MM.1S (cell line): ENCODE measurements at regions not wholly inside any gene's neighbourhood (a gene's known extent, or its start where the extent isn't known, plus 50 kb on each side); places are given as distances from the start of the nearest gene placed in this dataset.

ENCODE experiments used
- DNase-seq: peaks from one replicate; pipeline ENCODE4 v3.0.0-alpha.2; 2015
- H2AFZ ChIP-seq: fragments of 300-600 bp; sonication (generic); 2 replicates; pipeline ENCODE4 v1.6.0; 2016; ENCODE audit warnings: antibody characterized with exemption, low read length
- H3F3A ChIP-seq: fragments of 300-600 bp; sonication (generic); 2 replicates; pipeline ENCODE4 v1.6.1; 2016; ENCODE audit warnings: mild to moderate bottlenecking, antibody characterized with exemption, low read length, moderate library complexity, mixed read lengths; ENCODE audit not compliant: insufficient read depth
- H3K27ac ChIP-seq: fragments of 300-600 bp; sonication (generic); 2 replicates; pipeline ENCODE4 v1.5.1; 2016; ENCODE audit warnings: mild to moderate bottlenecking, low read length
- H3K27me3 ChIP-seq: fragments of 300-600 bp; sonication (generic); replicated peaks from 2 replicates; pipeline ENCODE4 v1.6.0; 2016; ENCODE audit warnings: low read length; ENCODE audit not compliant: insufficient read depth
- H3K36me3 ChIP-seq: fragments of 300-600 bp; sonication (generic); replicated peaks from 2 replicates; pipeline ENCODE4 v1.6.1; 2016; ENCODE audit warnings: mild to moderate bottlenecking, low read length, mixed read lengths; ENCODE audit not compliant: insufficient read depth
- H3K4me1 ChIP-seq: fragments of 300-600 bp; sonication (generic); 2 replicates; pipeline ENCODE4 v1.6.1; 2016; ENCODE audit warnings: low read length, mixed read lengths
- H3K4me2 ChIP-seq: fragments of 300-600 bp; sonication (generic); 2 replicates; pipeline ENCODE4 v1.6.0; 2016; ENCODE audit warnings: low read depth, low read length
- H3K4me3 ChIP-seq: fragments of 300-600 bp; sonication (generic); 2 replicates; pipeline ENCODE4 v1.5.1; 2016; ENCODE audit warnings: low read length, mixed read lengths
- H3K79me2 ChIP-seq: fragments of 300-600 bp; sonication (generic); 2 replicates; pipeline ENCODE4 v1.6.1; 2016; ENCODE audit warnings: mixed run types, low read length, mixed read lengths
- H3K9ac ChIP-seq: fragments of 300-600 bp; sonication (generic); 2 replicates; pipeline ENCODE4 v1.6.1; 2016; ENCODE audit warnings: low read length, mixed read lengths
- H3K9me2 ChIP-seq: fragments of 300-600 bp; sonication (generic); replicated peaks from 2 replicates; pipeline ENCODE4 v1.6.1; 2016; ENCODE audit warnings: mild to moderate bottlenecking, low read length, mixed read lengths; ENCODE audit not compliant: insufficient read depth
- H3K9me3 ChIP-seq: fragments of 300-600 bp; sonication (generic); replicated peaks from 2 replicates; pipeline ENCODE4 v1.6.1; 2016; ENCODE audit warnings: mild to moderate bottlenecking, low read length, mixed read lengths; ENCODE audit not compliant: insufficient read depth
- H4K20me1 ChIP-seq: fragments of 300-600 bp; sonication (generic); 2 replicates; pipeline ENCODE4 v1.6.1; 2016; ENCODE audit warnings: mild to moderate bottlenecking, low read length, moderate library complexity, mixed read lengths; ENCODE audit not compliant: insufficient read depth
- CTCF ChIP-seq: fragments of 300-600 bp; sonication (generic); IDR thresholded peaks from 2 replicates; pipeline ENCODE4 v1.5.1; 2016; ENCODE audit warnings: antibody characterized with exemption, low read length, mixed read lengths
- EZH2 ChIP-seq: fragments of 300-600 bp; sonication (generic); optimal IDR thresholded peaks from 2 replicates; pipeline ENCODE3; 2017; ENCODE audit warnings: low read depth, mild to moderate bottlenecking, antibody characterized with exemption, low read length, mixed read lengths
- EZH2phosphoT487 ChIP-seq: fragments of 300-600 bp; sonication (generic); IDR thresholded peaks from 2 replicates; pipeline ENCODE4 v1.6.1; 2018; ENCODE audit warnings: antibody characterized with exemption, low read length

DNA sequence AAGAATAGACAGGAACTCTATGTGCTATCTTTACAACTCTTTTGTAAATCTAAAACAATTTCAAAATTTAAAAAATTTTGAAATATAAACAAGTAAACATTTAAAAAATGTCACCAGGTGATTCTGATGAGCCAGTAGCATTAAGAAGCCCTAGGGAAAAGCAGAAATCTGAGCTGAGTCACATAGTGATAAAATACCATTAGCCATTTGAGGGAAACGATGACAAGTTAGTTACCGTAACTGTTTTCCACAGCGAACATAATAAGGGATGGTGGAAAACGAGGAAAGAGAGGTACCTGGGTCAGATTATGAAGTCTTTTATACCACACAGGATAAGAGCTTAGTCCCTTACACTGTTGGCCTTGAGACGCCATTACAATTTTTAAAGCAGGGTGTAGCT lies 55.5 kb downstream of the PRR15 start:
- no peak overlapping the region for H3K9ac ChIP-seq
- H2AFZ ChIP-seq, result no peak overlapping the region
- no peaks in the 10 kb centered on the region for H3F3A ChIP-seq
- TF ChIP-seq EZH2phosphoT487, result no peak
- TF ChIP-seq EZH2, result no peak
- no peak for TF ChIP-seq CTCF
- H3K27me3 ChIP-seq, result no peaks in the 10 kb centered on the region
- no peaks in the 10 kb centered on the region for H4K20me1 ChIP-seq
- H3K4me1 ChIP-seq, result no peaks in the 10 kb centered on the region
- DNase-seq, result no peak
- H3K4me3 ChIP-seq, result no peak overlapping the region
- H3K9me2 ChIP-seq, result no peaks in the 10 kb centered on the region
- no peaks in the 10 kb centered on the region for H3K79me2 ChIP-seq
- H3K27ac ChIP-seq, result no peak overlapping the region
- H3K9me3 ChIP-seq, result no peaks in the 10 kb centered on the region
- no peaks in the 10 kb centered on the region for H3K36me3 ChIP-seq
- H3K4me2 ChIP-seq, result no peak overlapping the region

DNA sequence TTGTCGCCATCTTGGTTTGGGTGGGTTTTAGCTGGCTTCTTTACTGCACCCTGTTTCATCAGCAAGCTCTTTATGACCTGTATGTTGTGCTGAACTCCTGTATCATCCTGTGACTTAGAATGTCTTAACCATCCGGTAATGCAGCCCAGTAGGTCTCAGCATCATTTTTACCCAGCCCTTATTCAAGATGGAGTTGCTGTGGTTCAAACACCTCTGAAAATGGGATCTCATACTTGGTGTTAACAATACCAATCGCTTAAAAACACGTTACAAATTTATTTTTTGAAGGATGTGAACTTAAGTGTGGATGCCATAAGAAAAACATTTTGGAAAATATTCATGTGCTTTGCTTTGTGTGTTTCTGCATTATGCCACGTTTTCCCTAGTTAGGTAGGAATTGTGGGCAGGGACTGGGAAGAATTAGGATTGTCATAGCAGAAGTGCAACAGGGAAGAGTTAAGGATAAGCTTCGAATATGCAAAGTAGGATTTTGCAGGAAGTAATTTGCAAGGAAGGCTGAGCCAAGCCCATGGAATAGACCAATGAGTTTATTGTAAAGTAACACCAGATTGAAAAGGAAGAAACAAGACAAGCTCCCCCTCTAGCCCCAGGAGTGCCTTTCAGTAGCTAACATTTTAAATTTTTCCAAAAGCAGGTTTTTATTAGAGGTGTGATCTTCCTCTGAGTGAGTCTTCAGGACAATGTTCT lies 56.4 kb downstream of the PRR15 start:
- Histone ChIP-seq H4K20me1 (no peaks in the 10 kb centered on the region), H3K9ac (no peak overlapping the region), H3K27me3 (no peaks in the 10 kb centered on the region), H2AFZ (no peak overlapping the region), H3K9me3 (no peaks in the 10 kb centered on the region), H3K4me1 (no peaks in the 10 kb centered on the region), H3K9me2 (no peaks in the 10 kb centered on the region), H3K4me3 (no peak overlapping the region), H3K4me2 (no peak overlapping the region), H3F3A (no peaks in the 10 kb centered on the region), H3K36me3 (no peaks in the 10 kb centered on the region), H3K79me2 (no peaks in the 10 kb centered on the region), H3K27ac (no peak overlapping the region)
- TF ChIP-seq EZH2phosphoT487 (no peak), CTCF (no peak), EZH2 (no peak)
- DNase-seq, result no peak

- no peak for DNase-seq
- no peaks in the 10 kb centered on the region for H3K4me1 ChIP-seq
- no peaks in the 10 kb centered on the region for H3F3A ChIP-seq
- H3K9ac ChIP-seq, result no peak overlapping the region
- H3K27me3 ChIP-seq, result no peaks in the 10 kb centered on the region
- H2AFZ ChIP-seq, result no peak overlapping the region
- no peak overlapping the region for H3K4me2 ChIP-seq
- no peaks in the 10 kb centered on the region for H3K9me3 ChIP-seq
- no peak overlapping the region for H3K27ac ChIP-seq
- H4K20me1 ChIP-seq, result no peaks in the 10 kb centered on the region
- H3K79me2 ChIP-seq, result no peaks in the 10 kb centered on the region
- no peak for TF ChIP-seq CTCF
- TF ChIP-seq EZH2phosphoT487, result no peak
- TF ChIP-seq EZH2, result no peak
- H3K9me2 ChIP-seq, result no peaks in the 10 kb centered on the region
- H3K4me3 ChIP-seq, result no peak overlapping the region
- no peaks in the 10 kb centered on the region for H3K36me3 ChIP-seq
Measured at GRCh38 chr7:29620556-29620930, 56.9 kb downstream of the PRR15 start.
